ENCODE measurements at regions not wholly inside any gene's neighbourhood (a gene's known extent, or its start where the extent isn't known, plus 50 kb on each side); places are given as distances from the start of the nearest gene placed in this dataset.
"Not testable (repeated sequence)": the region's sequence is repeated elsewhere in the genome, so short reads cannot be mapped to it uniquely, and the experiment has no call there.

DNA sequence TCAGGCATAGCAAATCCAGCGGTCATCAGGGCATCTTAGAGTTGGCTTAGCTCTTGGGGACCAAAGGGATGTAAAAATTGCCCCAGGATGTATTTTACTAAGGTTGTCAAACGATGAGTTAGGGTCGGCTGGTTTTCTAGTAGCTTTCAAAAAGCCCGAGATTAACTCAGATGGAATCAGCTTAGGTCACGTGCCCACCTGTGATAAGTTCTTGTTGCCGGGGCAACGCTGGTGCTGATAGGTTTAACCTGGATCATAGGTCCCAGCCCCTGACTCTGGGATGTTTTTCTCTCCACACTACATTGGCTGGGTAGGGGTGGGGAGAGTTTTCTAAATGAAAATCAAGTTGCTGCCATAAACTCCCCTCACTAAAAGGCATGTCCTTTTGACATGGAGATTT, 257.3 kb upstream of the SULF2 start:
- Mint-ChIP-seq H3K36me3 (ENCODE audit: low read depth) (no peaks in the 10 kb centered on the region), H3K27ac (no peak overlapping the region), H3K4me1 (ENCODE audit: low read depth) (no peaks in the 10 kb centered on the region), H3K9me3 (no peaks in the 10 kb centered on the region), H3K4me3 (ENCODE audit: low read depth) (no peak overlapping the region), H3K27me3 (ENCODE audit: low read depth) (no peaks in the 10 kb centered on the region)
- intact Hi-C loops (cut with micrococcal nuclease): no loop called here
- DNase-seq (ENCODE audit: low spot score): no peak

DNA sequence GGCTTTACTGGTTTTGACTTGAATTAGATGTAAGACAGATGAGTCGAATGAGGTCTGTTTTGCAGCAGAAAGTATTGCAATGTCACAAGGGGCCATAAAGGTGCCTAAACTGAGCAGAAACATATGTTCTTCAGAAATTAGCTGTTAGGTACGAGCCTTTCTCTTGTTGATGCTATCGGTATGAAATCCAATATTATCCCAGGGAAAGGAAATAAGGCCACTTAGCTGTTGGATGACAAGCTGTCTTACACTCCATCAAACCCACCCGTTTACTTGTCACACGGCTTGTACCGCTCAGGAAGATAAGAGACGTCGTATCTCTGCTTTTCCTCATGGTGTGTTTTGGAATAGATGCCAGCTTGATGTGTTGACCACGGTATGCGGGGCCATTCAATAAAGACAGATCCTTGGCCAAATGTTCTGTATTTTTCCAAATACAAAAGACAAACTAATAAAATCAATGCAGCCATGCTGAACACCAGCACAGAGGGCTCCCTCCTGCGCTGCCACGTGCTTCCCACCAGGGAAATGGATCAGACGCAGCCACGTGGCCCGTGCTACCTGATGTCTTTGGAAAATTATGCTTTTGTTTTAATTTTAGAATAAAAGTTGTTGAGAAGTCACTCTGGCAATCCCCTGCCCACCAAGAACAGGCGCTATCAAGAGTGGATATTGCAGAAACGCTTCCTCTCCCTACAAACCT, 255.9 kb upstream of the SULF2 start:
- intact Hi-C loops (cut with micrococcal nuclease): no loop called here
- Mint-ChIP-seq H3K27me3 (ENCODE audit: low read depth) (no peaks in the 10 kb centered on the region), H3K9me3 (no peaks in the 10 kb centered on the region), H3K27ac (no peak overlapping the region), H3K4me3 (ENCODE audit: low read depth) (no peak overlapping the region), H3K36me3 (ENCODE audit: low read depth) (no peaks in the 10 kb centered on the region), H3K4me1 (ENCODE audit: low read depth) (no peaks in the 10 kb centered on the region)
- no peak for DNase-seq (ENCODE audit: low spot score)

DNA sequence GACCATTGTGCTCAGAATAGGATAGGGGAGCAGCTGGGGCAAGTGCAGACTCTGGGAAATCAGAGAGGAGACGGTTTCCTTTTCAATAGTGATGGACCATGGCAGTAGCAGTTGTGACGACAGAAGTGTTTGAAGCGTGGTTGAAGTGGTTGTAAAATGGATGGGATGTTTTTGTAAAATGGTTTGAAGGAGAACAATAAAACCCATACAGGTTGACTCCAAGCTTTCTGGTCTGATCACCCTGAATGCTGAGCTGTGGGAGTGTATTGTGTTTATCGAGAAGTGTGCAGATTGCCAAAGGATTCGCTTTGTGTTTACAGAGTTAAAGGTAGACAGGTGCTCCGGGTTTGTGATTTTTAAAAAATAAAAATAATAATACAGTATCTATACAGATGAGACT, 255.2 kb upstream of the SULF2 start:
- Mint-ChIP-seq H3K27me3 (ENCODE audit: low read depth) (no peaks in the 10 kb centered on the region), H3K4me1 (ENCODE audit: low read depth) (no peaks in the 10 kb centered on the region), H3K27ac (no peak overlapping the region), H3K36me3 (ENCODE audit: low read depth) (no peaks in the 10 kb centered on the region), H3K9me3 (no peaks in the 10 kb centered on the region), H3K4me3 (ENCODE audit: low read depth) (no peak overlapping the region)
- DNase-seq (ENCODE audit: low spot score): no peak
- intact Hi-C loops (cut with micrococcal nuclease): no loop called here

DNA sequence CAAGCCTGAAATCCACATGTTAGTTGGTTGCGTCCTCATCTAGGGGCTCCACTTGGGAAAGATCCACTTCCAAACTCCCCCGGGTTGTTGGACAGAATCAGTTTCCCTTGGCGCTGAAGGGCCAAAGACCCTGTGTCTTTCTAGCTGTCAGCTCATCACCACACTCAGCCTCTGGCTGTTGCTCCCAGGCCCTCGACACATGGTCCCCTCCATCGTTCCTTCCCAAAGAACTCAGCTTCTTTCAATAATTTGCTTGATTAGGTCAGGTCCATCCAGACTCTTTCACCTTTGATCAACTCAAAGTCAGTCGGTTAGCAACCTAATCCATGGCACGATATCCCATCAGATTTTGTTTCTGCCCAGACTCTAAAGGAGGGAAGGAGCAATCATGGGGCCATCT, 254.8 kb upstream of the SULF2 start:
- H3K4me3 Mint-ChIP-seq (ENCODE audit: low read depth): no peak overlapping the region
- no peak overlapping the region for H3K27ac Mint-ChIP-seq
- intact Hi-C loops (cut with micrococcal nuclease): no loop called here
- no peaks in the 10 kb centered on the region for H3K27me3 Mint-ChIP-seq (ENCODE audit: low read depth)
- peaks cover 3% of the 10 kb centered on the region for H3K9me3 Mint-ChIP-seq
- H3K36me3 Mint-ChIP-seq (ENCODE audit: low read depth): no peaks in the 10 kb centered on the region
- no peaks in the 10 kb centered on the region for H3K4me1 Mint-ChIP-seq (ENCODE audit: low read depth)
- no peak for DNase-seq (ENCODE audit: low spot score)

DNA sequence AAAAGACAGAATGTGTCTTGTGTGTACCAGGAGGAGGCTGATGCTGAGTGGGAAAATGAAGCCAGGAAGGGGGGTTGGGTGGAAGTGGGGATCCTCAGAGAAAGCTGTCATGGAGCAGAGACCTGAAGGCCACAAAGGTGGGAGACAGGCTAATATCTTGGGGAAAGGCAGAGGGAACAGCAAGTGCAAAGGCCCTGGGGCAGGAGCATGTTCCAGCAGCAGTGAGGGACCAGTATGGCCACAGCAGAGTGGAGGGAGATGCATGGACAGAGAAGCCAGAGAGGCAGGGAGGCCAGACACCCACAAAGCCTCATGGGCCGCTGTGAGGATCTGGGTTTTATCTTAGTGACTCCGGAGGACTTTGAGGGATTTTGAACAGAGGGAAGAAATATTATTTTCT, 254.2 kb upstream of the SULF2 start:
- H3K27ac Mint-ChIP-seq: no peak overlapping the region
- H3K9me3 Mint-ChIP-seq: peaks cover 7% of the 10 kb centered on the region
- no peaks in the 10 kb centered on the region for H3K27me3 Mint-ChIP-seq (ENCODE audit: low read depth)
- no peaks in the 10 kb centered on the region for H3K4me1 Mint-ChIP-seq (ENCODE audit: low read depth)
- intact Hi-C loops (cut with micrococcal nuclease): no loop called here
- no peak overlapping the region for H3K4me3 Mint-ChIP-seq (ENCODE audit: low read depth)
- DNase-seq (ENCODE audit: low spot score): no peak
- H3K36me3 Mint-ChIP-seq (ENCODE audit: low read depth): no peaks in the 10 kb centered on the region

DNA sequence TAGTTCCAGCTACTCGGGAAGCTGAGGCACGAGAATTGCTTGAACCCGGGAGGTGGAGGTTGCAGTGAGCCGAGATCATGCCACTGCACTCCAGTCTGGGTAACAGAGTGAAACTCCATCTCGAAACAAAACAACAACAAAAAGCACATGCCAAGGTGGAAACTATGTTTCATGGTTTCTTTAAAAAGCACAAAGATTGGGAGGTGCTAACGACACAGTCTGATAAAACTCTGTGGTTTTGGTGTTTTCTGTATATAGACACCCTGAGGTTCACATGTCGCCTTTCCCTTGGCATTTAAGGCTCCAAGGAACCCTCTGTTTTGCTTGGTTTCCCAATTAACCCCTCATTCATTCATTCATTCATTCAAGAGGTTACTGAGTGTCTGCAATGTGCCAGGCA, 253.4 kb upstream of the SULF2 start:
- Mint-ChIP-seq H3K27me3 (ENCODE audit: low read depth) (no peaks in the 10 kb centered on the region), H3K4me1 (ENCODE audit: low read depth) (no peaks in the 10 kb centered on the region), H3K9me3 (peaks cover 7% of the 10 kb centered on the region), H3K4me3 (ENCODE audit: low read depth) (no peak overlapping the region), H3K27ac (no peak overlapping the region), H3K36me3 (ENCODE audit: low read depth) (no peaks in the 10 kb centered on the region)
- DNase-seq (ENCODE audit: low spot score): no peak
- intact Hi-C loops (cut with micrococcal nuclease): no loop called here

DNA sequence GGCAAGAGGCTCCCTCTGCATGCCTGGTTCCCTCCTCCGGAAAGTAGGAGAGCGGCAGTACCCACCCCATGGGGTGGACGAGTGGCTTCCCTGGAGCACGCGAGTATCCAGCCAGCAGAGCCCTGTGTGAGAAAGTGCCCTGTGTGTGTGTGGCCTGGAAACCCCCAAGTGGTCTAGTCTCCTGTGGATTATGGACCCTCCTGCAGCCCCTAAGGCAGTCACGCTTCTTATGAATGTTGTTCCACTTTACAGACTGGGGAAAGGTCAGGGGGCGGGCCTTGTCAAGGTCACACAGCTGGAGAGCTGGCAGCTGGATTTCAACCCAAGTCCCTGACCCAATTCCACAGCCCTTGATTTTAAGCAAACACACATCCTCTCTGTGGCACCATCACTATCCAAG, 252.5 kb upstream of the SULF2 start:
- H3K27me3 Mint-ChIP-seq (ENCODE audit: low read depth); H3K4me1 Mint-ChIP-seq (ENCODE audit: low read depth); H3K27ac Mint-ChIP-seq; H3K36me3 Mint-ChIP-seq (ENCODE audit: low read depth); intact Hi-C loops (cut with micrococcal nuclease); DNase-seq (ENCODE audit: low spot score); H3K4me3 Mint-ChIP-seq (ENCODE audit: low read depth); H3K9me3 Mint-ChIP-seq: not testable (repeated sequence)

DNA sequence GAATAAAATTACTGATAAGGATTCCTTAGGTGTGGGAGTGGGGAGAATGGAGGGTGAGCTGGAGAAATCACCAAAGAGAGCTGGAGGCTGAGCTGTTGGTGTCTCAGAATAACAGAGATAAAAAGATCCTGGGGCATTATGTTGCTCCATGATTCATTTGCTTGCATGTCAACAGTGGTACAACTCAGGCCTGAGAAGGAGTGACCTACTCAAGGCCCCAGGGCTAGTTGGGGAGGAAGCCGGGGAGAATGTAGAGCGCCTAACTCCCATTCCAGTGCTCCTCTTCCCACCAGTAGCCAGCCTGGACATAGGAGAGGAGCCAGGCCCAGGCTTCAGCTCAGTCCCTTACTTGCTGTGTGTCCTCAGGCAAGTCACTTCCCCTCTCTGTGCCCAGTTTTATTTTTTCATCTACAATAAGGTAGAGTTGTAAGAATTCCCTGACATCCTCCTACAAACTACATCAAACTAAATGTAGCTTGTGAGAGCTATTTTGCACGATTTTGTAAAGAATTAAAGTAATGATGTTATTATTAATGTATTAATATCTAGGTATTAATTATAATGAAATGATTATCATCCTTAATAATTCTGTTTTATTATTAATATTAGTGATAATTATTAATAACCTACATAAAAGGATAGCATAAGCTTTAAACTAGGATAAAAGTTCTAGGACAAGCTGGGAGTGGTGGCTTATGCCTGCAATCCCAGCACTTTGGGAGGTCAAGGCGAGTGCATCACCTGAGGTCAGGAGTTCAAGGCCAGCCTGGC, 250.9 kb upstream of the SULF2 start:
- Mint-ChIP-seq H3K4me1 (ENCODE audit: low read depth) (no peaks in the 10 kb centered on the region), H3K36me3 (ENCODE audit: low read depth) (no peaks in the 10 kb centered on the region), H3K9me3 (peaks cover 7% of the 10 kb centered on the region), H3K27ac (no peak overlapping the region), H3K4me3 (ENCODE audit: low read depth) (no peak overlapping the region), H3K27me3 (ENCODE audit: low read depth) (peaks cover 3% of the 10 kb centered on the region)
- intact Hi-C loops (cut with micrococcal nuclease): no loop called here
- no peak for DNase-seq (ENCODE audit: low spot score)

DNA sequence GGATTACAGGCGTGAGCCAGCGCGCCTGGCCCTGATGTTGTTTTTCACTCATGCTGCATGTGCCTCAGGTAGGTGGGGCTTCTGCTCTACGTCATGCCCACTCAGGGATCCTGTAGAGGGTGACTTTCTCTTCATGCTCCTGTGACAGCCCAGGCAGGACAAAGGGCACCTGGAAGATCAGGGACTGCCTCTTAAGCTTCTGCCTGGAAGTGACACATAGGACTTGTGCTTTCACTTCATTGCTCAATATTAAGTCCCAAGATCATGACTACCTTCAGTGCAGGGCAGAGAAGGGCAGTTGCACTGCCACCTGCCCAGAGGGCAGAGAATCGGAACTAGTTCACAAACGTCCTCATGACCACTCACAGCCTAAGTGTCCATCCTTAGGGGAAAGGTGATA, 249.5 kb upstream of the SULF2 start:
- Mint-ChIP-seq H3K27ac (no peak overlapping the region), H3K36me3 (ENCODE audit: low read depth) (no peaks in the 10 kb centered on the region), H3K4me3 (ENCODE audit: low read depth) (no peak overlapping the region), H3K4me1 (ENCODE audit: low read depth) (no peaks in the 10 kb centered on the region), H3K9me3 (peaks cover 7% of the 10 kb centered on the region), H3K27me3 (ENCODE audit: low read depth) (peaks cover 3% of the 10 kb centered on the region)
- intact Hi-C loops (cut with micrococcal nuclease): no loop called here
- DNase-seq (ENCODE audit: low spot score): no peak

DNA sequence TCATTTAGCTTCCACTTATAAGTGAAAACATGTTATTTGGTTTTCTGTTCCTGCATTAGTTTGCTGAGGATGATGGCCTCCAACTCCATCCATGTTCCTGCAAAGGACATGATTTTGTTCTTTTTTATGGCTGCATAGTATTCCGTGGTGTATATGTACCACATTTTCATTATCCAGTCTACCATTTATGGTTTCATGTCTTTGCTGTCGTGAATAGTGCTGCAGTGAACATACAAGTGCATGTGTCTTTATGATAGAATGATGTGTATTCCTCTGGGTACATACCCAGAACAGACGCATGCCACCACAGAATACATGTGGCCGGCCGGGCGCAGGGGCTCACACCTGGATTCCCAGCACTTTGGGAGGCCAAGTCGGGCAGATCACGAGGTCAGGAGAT, 247.7 kb upstream of the SULF2 start:
- H3K4me3 Mint-ChIP-seq (ENCODE audit: low read depth); H3K27me3 Mint-ChIP-seq (ENCODE audit: low read depth); H3K9me3 Mint-ChIP-seq; DNase-seq (ENCODE audit: low spot score); intact Hi-C loops (cut with micrococcal nuclease); H3K27ac Mint-ChIP-seq; H3K36me3 Mint-ChIP-seq (ENCODE audit: low read depth); H3K4me1 Mint-ChIP-seq (ENCODE audit: low read depth): not testable (repeated sequence)

DNA sequence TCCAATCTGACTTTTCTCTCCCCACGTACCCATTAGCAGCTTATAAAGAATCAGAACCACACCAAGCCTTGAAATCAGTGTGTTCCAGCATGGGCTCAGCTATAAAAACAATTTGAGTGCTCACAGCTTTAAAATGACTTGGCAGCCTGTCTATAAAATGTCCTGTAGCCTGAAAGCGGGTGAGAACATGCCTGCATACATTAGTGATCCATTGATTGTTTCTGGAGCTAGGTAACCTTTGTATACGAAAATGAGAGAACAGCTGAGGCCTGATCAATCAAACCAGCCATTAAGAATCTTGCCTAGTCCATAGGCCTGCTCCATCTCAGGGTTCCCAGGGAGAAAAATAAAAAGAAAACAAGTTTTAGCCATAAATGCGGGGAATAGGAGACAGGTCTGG, 245.8 kb upstream of the SULF2 start:
- H3K4me3 Mint-ChIP-seq (ENCODE audit: low read depth): no peak overlapping the region
- H3K9me3 Mint-ChIP-seq: peaks cover 7% of the 10 kb centered on the region
- intact Hi-C loops (cut with micrococcal nuclease): no loop called here
- peaks cover 4% of the 10 kb centered on the region for H3K27me3 Mint-ChIP-seq (ENCODE audit: low read depth)
- no peak overlapping the region for H3K27ac Mint-ChIP-seq
- DNase-seq (ENCODE audit: low spot score): no peak
- no peaks in the 10 kb centered on the region for H3K4me1 Mint-ChIP-seq (ENCODE audit: low read depth)
- no peaks in the 10 kb centered on the region for H3K36me3 Mint-ChIP-seq (ENCODE audit: low read depth)

DNA sequence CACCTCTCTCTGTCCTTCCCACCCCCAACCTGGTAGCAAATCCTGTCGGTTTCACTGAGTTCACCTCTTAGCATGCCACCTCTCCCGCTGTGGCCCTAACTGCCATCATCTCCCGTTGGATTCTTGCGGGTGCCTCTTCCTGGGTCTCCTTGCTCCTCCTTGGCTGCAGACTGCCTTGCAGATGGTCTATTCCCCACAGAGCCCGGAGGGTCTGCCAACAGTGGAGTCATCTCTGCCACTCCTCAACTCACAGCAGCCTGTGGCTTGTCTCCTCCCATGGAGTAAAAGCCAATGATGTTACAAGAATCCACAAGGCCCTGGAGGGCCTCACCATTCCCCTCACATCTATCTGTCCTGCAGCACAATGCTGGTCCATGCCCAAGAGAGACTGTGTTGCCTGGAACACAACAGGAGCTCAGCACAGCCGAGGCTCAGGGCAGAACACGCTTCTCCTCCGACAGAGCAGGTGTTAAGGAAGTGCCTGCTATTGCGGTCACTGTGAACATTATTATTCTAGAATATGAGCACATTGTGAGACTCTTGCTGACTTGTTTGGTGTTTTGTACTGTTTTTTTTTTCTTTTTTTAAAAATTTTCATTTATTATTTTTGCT, 241.8 kb upstream of the SULF2 start:
- intact Hi-C loops (cut with micrococcal nuclease): no loop called here
- H3K4me3 Mint-ChIP-seq (ENCODE audit: low read depth): no peak overlapping the region
- no peaks in the 10 kb centered on the region for H3K9me3 Mint-ChIP-seq

DNA sequence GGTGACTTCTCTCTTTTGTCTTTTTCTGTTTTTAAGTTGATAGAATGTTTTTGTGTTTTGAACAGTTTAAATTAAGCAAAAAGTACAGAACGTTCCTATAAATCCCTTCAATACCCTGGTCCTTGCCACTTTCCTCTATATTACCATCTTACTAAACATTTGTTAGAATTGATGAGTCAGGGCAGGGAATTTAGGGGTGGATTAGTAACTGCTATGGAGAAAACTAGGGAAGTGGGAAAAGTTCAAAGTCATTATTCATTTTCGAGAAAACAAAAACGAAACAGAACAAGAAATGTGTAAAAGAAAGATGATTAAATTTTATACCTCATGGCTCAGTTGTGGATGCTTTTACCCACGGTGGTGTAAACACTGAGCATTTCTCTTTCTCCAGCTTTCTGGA, 240.4 kb upstream of the SULF2 start:
- Mint-ChIP-seq H3K4me3 (ENCODE audit: low read depth) (no peak overlapping the region), H3K27ac (no peak overlapping the region), H3K9me3 (no peaks in the 10 kb centered on the region), H3K4me1 (ENCODE audit: low read depth) (no peaks in the 10 kb centered on the region), H3K27me3 (ENCODE audit: low read depth) (peaks cover 4% of the 10 kb centered on the region), H3K36me3 (ENCODE audit: low read depth) (no peaks in the 10 kb centered on the region)
- intact Hi-C loops (cut with micrococcal nuclease): no loop called here
- DNase-seq (ENCODE audit: low spot score): no peak

More for the DNA sequence above, 241.8 kb upstream of the SULF2 start:
- Mint-ChIP-seq H3K27ac (no peak overlapping the region), H3K27me3 (ENCODE audit: low read depth) (peaks cover 7% of the 10 kb centered on the region), H3K36me3 (ENCODE audit: low read depth) (no peaks in the 10 kb centered on the region), H3K4me1 (ENCODE audit: low read depth) (no peaks in the 10 kb centered on the region)
- DNase-seq (ENCODE audit: low spot score): no peak
